ENCODE measurements at regions not wholly inside any gene's neighbourhood (a gene's known extent, or its start where the extent isn't known, plus 50 kb on each side); places are given as distances from the start of the nearest gene placed in this dataset.

DNA sequence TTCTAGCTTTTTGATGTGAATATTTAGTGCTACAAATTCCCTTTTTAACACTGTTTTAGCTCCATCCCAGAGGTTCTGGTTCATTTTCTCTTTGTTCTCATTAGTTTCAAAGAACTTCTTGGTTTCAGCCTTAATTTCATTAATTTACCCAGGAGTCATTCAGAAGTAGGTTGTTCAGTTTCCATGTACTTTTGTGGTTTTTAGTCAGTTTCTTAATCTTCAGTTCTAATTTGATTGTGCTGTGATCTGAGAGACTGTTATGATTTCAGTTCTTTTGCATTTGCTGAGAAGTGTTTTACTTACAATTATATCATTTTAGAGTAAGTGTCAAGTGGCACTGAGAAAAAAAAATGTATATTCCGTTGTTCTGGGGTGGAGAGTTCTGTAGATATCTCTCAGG lies 240.1 kb upstream of the RASA1 start:
- TF ChIP-seq, protein P1, sequence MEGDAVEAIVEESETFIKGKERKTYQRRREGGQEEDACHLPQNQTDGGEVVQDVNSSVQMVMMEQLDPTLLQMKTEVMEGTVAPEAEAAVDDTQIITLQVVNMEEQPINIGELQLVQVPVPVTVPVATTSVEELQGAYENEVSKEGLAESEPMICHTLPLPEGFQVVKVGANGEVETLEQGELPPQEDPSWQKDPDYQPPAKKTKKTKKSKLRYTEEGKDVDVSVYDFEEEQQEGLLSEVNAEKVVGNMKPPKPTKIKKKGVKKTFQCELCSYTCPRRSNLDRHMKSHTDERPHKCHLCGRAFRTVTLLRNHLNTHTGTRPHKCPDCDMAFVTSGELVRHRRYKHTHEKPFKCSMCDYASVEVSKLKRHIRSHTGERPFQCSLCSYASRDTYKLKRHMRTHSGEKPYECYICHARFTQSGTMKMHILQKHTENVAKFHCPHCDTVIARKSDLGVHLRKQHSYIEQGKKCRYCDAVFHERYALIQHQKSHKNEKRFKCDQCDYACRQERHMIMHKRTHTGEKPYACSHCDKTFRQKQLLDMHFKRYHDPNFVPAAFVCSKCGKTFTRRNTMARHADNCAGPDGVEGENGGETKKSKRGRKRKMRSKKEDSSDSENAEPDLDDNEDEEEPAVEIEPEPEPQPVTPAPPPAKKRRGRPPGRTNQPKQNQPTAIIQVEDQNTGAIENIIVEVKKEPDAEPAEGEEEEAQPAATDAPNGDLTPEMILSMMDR (IDR thresholded peaks at IDR 0.05; ENCODE audit: insufficient read depth, low read length, poor library complexity, severe bottlenecking), result no peak
- TF ChIP-seq EZH2phosphoT487 (conservative IDR thresholded peaks at IDR 0.05; ENCODE audit: low read length), result no peak
- Histone ChIP-seq H3K27ac (ENCODE audit: low read depth, low read length) (no peak overlapping the region), H4K20me1 (ENCODE audit: low read depth, low read length) (no peaks in the 10 kb centered on the region), H2AFZ (ENCODE audit: low read depth, low read length, severe bottlenecking) (no peak overlapping the region), H3K4me2 (ENCODE audit: low read depth, low read length, poor library complexity, severe bottlenecking) (no peak overlapping the region), H3K9me2 (replicated peaks; ENCODE audit: insufficient read depth, low read length) (no peaks in the 10 kb centered on the region), H3K79me2 (ENCODE audit: insufficient read depth, low read length) (no peaks in the 10 kb centered on the region), H3K4me3 (ENCODE audit: insufficient read depth, low read length, poor library complexity, severe bottlenecking) (no peak overlapping the region), H3K9me3 (ENCODE audit: insufficient read depth, low read length) (no peaks in the 10 kb centered on the region), H3K27me3 (ENCODE audit: low read length) (no peaks in the 10 kb centered on the region), H3F3A (ENCODE audit: insufficient read depth) (no peaks in the 10 kb centered on the region), H3K36me3 (ENCODE audit: low read length) (no peaks in the 10 kb centered on the region), H3K9ac (ENCODE audit: low read length) (no peak overlapping the region)

DNA sequence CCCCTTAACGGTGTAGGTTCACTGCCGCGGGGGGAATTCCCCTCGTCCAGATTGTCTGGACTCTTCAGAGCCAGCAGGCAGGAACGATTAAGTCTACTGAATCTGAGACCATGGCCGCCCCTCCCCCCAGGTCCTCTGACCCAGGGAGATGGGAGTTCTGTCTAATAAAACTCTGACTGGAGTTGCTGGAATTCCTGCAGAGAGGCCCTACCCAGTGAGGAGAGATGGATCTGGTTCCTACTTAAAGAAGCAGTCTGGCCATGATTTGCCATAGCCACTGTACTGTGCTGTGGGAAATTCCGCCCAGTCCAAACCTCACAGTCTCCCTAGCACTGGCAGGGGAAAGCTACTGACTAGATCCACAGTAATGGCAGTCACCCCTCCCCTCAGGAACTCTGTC lies 237.7 kb upstream of the RASA1 start:
- Histone ChIP-seq H3K27me3 (ENCODE audit: low read length) (no peaks in the 10 kb centered on the region), H3K4me3 (ENCODE audit: insufficient read depth, low read length, poor library complexity, severe bottlenecking) (no peak overlapping the region), H3F3A (ENCODE audit: insufficient read depth) (no peaks in the 10 kb centered on the region), H3K27ac (ENCODE audit: low read depth, low read length) (no peak overlapping the region), H3K9me2 (replicated peaks; ENCODE audit: insufficient read depth, low read length) (no peaks in the 10 kb centered on the region), H2AFZ (ENCODE audit: low read depth, low read length, severe bottlenecking) (no peak overlapping the region), H3K9me3 (ENCODE audit: insufficient read depth, low read length) (no peaks in the 10 kb centered on the region), H3K9ac (ENCODE audit: low read length) (no peak overlapping the region), H3K36me3 (ENCODE audit: low read length) (no peaks in the 10 kb centered on the region), H3K79me2 (ENCODE audit: insufficient read depth, low read length) (no peaks in the 10 kb centered on the region), H4K20me1 (ENCODE audit: low read depth, low read length) (no peaks in the 10 kb centered on the region), H3K4me2 (ENCODE audit: low read depth, low read length, poor library complexity, severe bottlenecking) (no peak overlapping the region)
- no peak for TF ChIP-seq EZH2phosphoT487 (conservative IDR thresholded peaks at IDR 0.05; ENCODE audit: low read length)
- TF ChIP-seq, protein P1 (IDR thresholded peaks at IDR 0.05; ENCODE audit: insufficient read depth, low read length, poor library complexity, severe bottlenecking), result no peak

DNA sequence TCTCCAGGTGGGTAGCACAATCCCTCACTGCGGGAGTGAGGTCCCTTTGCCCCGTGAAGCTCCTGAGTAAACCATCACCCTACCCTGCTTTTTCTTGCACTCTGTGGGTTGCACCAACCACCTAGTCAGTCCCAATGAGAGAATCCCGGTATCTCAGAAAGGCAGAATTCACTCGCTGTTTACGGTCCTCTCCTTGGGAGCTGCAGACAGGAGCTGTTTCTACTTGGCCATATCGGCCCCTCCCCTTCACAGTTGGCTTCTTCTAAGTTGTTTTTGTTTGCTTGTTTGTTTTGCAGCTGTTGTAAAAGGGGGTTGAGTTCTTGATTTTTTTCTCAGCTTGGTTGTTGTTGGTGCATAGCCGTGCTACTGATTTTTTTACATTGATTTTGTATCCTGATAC lies 237.0 kb upstream of the RASA1 start:
- no peak overlapping the region for H3K4me3 ChIP-seq (ENCODE audit: insufficient read depth, low read length, poor library complexity, severe bottlenecking)
- no peaks in the 10 kb centered on the region for H4K20me1 ChIP-seq (ENCODE audit: low read depth, low read length)
- H3K79me2 ChIP-seq (ENCODE audit: insufficient read depth, low read length), result no peaks in the 10 kb centered on the region
- H3F3A ChIP-seq (ENCODE audit: insufficient read depth), result no peaks in the 10 kb centered on the region
- no peaks in the 10 kb centered on the region for H3K27me3 ChIP-seq (ENCODE audit: low read length)
- H3K36me3 ChIP-seq (ENCODE audit: low read length), result no peaks in the 10 kb centered on the region
- no peak overlapping the region for H3K4me2 ChIP-seq (ENCODE audit: low read depth, low read length, poor library complexity, severe bottlenecking)
- TF ChIP-seq, protein P1 (IDR thresholded peaks at IDR 0.05; ENCODE audit: insufficient read depth, low read length, poor library complexity, severe bottlenecking), result no peak
- TF ChIP-seq EZH2phosphoT487 (conservative IDR thresholded peaks at IDR 0.05; ENCODE audit: low read length), result no peak
- no peak overlapping the region for H3K9ac ChIP-seq (ENCODE audit: low read length)
- no peak overlapping the region for H3K27ac ChIP-seq (ENCODE audit: low read depth, low read length)
- no peaks in the 10 kb centered on the region for H3K9me3 ChIP-seq (ENCODE audit: insufficient read depth, low read length)
- no peak overlapping the region for H2AFZ ChIP-seq (ENCODE audit: low read depth, low read length, severe bottlenecking)
- H3K9me2 ChIP-seq (replicated peaks; ENCODE audit: insufficient read depth, low read length), result no peaks in the 10 kb centered on the region

DNA sequence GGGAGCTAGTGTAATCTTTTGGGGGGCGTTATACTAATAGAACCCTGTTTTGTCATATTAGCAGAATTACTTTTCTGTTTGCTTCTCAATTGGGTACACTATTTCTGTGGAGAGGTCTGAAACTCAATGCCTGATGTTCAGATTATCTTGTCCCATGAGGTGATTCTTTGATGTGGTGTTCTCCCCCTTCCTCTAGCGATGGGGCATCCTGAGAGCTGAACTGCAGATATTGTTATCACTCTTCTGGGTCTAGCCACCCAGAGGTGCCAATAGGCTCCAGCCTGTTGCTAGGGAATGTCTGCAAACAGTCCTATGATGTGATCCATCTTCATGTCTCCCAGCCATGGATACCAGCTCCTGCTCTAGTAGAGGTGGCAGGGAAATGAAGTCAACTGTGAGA lies 233.1 kb upstream of the RASA1 start:
- Histone ChIP-seq H3K4me3 (ENCODE audit: insufficient read depth, low read length, poor library complexity, severe bottlenecking) (no peak overlapping the region), H3F3A (ENCODE audit: insufficient read depth) (no peaks in the 10 kb centered on the region), H4K20me1 (ENCODE audit: low read depth, low read length) (no peaks in the 10 kb centered on the region), H3K36me3 (ENCODE audit: low read length) (no peaks in the 10 kb centered on the region), H3K79me2 (ENCODE audit: insufficient read depth, low read length) (no peaks in the 10 kb centered on the region), H3K27me3 (ENCODE audit: low read length) (no peaks in the 10 kb centered on the region), H3K9me2 (replicated peaks; ENCODE audit: insufficient read depth, low read length) (no peaks in the 10 kb centered on the region), H3K9me3 (ENCODE audit: insufficient read depth, low read length) (no peaks in the 10 kb centered on the region), H2AFZ (ENCODE audit: low read depth, low read length, severe bottlenecking) (no peak overlapping the region), H3K4me2 (ENCODE audit: low read depth, low read length, poor library complexity, severe bottlenecking) (no peak overlapping the region), H3K9ac (ENCODE audit: low read length) (no peak overlapping the region), H3K27ac (ENCODE audit: low read depth, low read length) (no peak overlapping the region)
- TF ChIP-seq, protein P1 (IDR thresholded peaks at IDR 0.05; ENCODE audit: insufficient read depth, low read length, poor library complexity, severe bottlenecking), result no peak
- TF ChIP-seq EZH2phosphoT487 (conservative IDR thresholded peaks at IDR 0.05; ENCODE audit: low read length), result no peak
